ENCODE measurements at regions not wholly inside any gene's neighbourhood (a gene's known extent, or its start where the extent isn't known, plus 50 kb on each side); places are given as distances from the start of the nearest gene placed in this dataset.

DNA sequence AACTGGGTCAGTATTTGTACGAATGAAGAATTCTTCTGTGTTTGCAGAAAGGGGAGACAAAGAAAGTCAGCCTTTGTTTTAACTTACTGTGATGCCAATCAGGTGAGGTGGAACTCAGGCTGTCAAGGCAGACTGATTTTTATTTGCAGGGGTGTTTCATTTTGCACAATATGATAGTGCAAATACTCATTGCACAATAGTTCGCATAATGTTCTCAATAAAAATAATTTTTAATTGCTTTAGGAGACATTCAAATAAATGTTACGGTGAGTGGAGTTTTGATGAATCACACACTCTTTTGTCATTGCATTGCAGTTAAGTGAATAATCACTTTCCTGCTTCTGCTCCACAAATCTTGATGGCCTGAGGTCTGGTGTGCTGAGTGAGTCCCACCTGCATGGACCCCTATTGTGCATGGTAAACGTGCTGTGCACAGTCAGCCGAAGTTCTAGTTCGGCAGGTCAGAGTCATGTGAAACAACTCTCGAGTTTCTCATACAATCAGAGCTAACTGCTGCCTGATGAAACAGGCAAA, 141.3 kb upstream of the FZD8 start:
- no peak for TF ChIP-seq CTCF (IDR thresholded peaks at IDR 0.05)
- no peak for TF ChIP-seq POLR2AphosphoS5 (IDR thresholded peaks at IDR 0.05)
- TF ChIP-seq POLR2A (IDR thresholded peaks at IDR 0.05), result no peak

Measured in upper lobe of left lung (tissue), 4 donors.